MM.1S (cell line): ENCODE measurements at regions not wholly inside any gene's neighbourhood (a gene's known extent, or its start where the extent isn't known, plus 50 kb on each side); places are given as distances from the start of the nearest gene placed in this dataset.

Experiments used
- CTCF ChIP-seq: fragments of 300-600 bp; sonication (generic); IDR thresholded peaks from 2 replicates; pipeline ENCODE4 v1.5.1; 2016; ENCODE audit warnings: antibody characterized with exemption, low read length, mixed read lengths
- EZH2 ChIP-seq: fragments of 300-600 bp; sonication (generic); optimal IDR thresholded peaks from 2 replicates; pipeline ENCODE3; 2017; ENCODE audit warnings: low read depth, mild to moderate bottlenecking, antibody characterized with exemption, low read length, mixed read lengths
- EZH2phosphoT487 ChIP-seq: fragments of 300-600 bp; sonication (generic); IDR thresholded peaks from 2 replicates; pipeline ENCODE4 v1.6.1; 2018; ENCODE audit warnings: antibody characterized with exemption, low read length

GRCh38 chr4:132203618-132204017 is 945.5 kb upstream of the PCDH10 start:
- TF ChIP-seq CTCF (no peak), EZH2 (no peak), EZH2phosphoT487 (no peak)
